Astrocyte (in vitro differentiated cells and primary cell): ENCODE measurements at regions not wholly inside any gene's neighbourhood (a gene's known extent, or its start where the extent isn't known, plus 50 kb on each side); places are given as distances from the start of the nearest gene placed in this dataset.

Source experiments
- EZH2 ChIP-seq: IDR thresholded peaks from 2 replicates; pipeline ENCODE4 v1.6.1; 2012; ENCODE audit warnings: mild to moderate bottlenecking, low read length, inconsistent platforms; ENCODE audit not compliant: insufficient read depth
- TF ChIP-seq, protein P1 (sequence below): IDR thresholded peaks from 2 replicates; pipeline ENCODE4 v1.5.1; 2011; ENCODE audit warnings: low read depth, mild to moderate bottlenecking, inconsistent platforms, low read length, moderate library complexity; ENCODE audit not compliant: insufficient read depth

DNA sequence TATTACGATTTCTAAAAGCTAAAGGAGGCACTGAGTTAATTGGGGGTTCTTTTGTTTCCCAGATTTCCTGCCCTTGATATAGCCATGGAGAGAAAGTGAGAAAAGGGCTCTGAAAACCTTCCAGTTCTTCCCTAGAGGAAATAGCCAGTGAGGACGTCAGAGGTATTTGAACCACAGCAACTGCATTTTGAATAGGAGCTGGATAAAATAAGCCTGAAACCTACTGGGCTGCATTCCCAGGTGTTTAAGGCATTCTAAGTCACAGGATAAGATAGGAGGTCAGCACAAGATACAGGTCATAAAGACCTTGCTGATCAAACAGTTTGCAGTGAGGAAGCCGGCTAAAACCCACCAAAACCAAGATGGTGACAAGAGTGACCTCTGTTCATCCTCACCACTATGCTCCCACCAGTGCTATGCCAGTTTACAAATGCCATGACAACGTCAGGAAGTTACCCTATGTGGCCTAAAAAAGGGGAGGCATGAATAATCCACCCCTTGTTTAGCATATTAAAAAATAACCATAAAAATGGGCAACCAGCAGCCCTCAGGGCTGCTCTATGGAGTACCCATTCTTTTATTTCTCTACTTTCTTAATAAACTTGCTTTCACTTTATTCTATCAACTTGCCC, 85.1 kb upstream of the FRMD4A start:
- TF ChIP-seq, protein P1, sequence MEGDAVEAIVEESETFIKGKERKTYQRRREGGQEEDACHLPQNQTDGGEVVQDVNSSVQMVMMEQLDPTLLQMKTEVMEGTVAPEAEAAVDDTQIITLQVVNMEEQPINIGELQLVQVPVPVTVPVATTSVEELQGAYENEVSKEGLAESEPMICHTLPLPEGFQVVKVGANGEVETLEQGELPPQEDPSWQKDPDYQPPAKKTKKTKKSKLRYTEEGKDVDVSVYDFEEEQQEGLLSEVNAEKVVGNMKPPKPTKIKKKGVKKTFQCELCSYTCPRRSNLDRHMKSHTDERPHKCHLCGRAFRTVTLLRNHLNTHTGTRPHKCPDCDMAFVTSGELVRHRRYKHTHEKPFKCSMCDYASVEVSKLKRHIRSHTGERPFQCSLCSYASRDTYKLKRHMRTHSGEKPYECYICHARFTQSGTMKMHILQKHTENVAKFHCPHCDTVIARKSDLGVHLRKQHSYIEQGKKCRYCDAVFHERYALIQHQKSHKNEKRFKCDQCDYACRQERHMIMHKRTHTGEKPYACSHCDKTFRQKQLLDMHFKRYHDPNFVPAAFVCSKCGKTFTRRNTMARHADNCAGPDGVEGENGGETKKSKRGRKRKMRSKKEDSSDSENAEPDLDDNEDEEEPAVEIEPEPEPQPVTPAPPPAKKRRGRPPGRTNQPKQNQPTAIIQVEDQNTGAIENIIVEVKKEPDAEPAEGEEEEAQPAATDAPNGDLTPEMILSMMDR = no peak
- no peak for TF ChIP-seq EZH2
